ENCODE measurements at regions not wholly inside any gene's neighbourhood (a gene's known extent, or its start where the extent isn't known, plus 50 kb on each side); places are given as distances from the start of the nearest gene placed in this dataset.

- TF ChIP-seq, protein P1, sequence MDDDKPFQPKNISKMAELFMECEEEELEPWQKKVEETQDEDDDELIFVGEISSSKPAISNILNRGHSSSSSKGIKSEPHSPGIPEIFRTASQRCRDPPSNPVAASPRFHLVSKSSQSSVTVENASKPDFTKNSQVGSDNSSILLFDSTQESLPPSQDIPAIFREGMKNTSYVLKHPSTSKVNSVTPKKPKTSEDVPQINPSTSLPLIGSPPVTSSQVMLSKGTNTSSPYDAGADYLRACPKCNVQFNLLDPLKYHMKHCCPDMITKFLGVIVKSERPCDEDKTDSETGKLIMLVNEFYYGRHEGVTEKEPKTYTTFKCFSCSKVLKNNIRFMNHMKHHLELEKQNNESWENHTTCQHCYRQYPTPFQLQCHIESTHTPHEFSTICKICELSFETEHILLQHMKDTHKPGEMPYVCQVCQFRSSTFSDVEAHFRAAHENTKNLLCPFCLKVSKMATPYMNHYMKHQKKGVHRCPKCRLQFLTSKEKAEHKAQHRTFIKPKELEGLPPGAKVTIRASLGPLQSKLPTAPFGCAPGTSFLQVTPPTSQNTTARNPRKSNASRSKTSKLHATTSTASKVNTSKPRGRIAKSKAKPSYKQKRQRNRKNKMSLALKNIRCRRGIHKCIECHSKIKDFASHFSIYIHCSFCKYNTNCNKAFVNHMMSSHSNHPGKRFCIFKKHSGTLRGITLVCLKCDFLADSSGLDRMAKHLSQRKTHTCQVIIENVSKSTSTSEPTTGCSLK (tag by site-specific recombination; IDR thresholded peaks at IDR 0.05): no peak
- TF ChIP-seq, protein P2, sequence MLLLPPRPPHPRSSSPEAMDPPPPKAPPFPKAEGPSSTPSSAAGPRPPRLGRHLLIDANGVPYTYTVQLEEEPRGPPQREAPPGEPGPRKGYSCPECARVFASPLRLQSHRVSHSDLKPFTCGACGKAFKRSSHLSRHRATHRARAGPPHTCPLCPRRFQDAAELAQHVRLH (tag by site-specific recombination; IDR thresholded peaks at IDR 0.05): no peak
Observed at GRCh38 chr14:38837343-38838048, 265.5 kb downstream of the SEC23A start (continued).

DNA sequence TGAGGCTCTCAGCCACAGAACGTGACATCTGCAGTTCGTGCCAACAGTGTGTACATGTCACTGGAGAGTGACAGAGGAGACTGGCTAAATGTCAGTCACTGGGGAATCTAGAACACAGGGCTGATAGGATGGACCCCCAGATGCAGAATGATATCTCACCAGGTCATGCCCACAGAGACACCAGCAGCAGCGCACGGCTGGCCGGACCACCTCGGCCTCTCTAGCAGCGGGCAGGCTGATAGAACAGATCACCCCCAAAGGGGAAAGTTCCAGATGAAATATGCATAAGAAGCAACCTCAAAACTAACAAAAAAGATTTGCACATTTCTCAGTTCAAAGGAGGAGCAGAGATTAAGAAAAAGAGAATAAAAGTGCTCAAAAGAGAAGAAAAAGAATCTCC, 266.5 kb downstream of the SEC23A start:
- no peak overlapping the region for H3K27ac ChIP-seq (ENCODE audit: extremely low read depth, low read depth, low read length)
- no peaks in the 10 kb centered on the region for H3K9me3 ChIP-seq (ENCODE audit: control insufficient read depth, insufficient read depth, low read depth, low read length)
- H3K4me1 ChIP-seq (ENCODE audit: control insufficient read depth, insufficient read depth, low read length): no peaks in the 10 kb centered on the region
- H3K36me3 ChIP-seq (ENCODE audit: control insufficient read depth in 2 of 2, insufficient read depth in 1 of 2, low read length in 2 of 2): no peaks in the 10 kb centered on the region
- TF ChIP-seq ZNF18 (tag by site-specific recombination; IDR thresholded peaks at IDR 0.05) (no peak), WT1 (tag by site-specific recombination; IDR thresholded peaks at IDR 0.05) (no peak), ZNF169 (tag by site-specific recombination; IDR thresholded peaks at IDR 0.05) (no peak), KLF8 (tag by site-specific recombination; IDR thresholded peaks at IDR 0.05) (no peak), BCL11A (tag by site-specific recombination; IDR thresholded peaks at IDR 0.05; ENCODE audit: low read depth) (no peak), SCRT1 (tag by site-specific recombination; IDR thresholded peaks at IDR 0.05; ENCODE audit: borderline replicate concordance) (no peak), ZNF549 (tag by site-specific recombination; IDR thresholded peaks at IDR 0.05) (no peak), ZNF785 (tag by site-specific recombination; IDR thresholded peaks at IDR 0.05) (no peak), SP7 (tag by site-specific recombination; IDR thresholded peaks at IDR 0.05) (no peak), ZNF239 (tag by site-specific recombination; IDR thresholded peaks at IDR 0.05) (no peak), ZNF24 (tag by site-specific recombination; IDR thresholded peaks at IDR 0.05) (no peak), ZNF157 (tag by site-specific recombination; IDR thresholded peaks at IDR 0.05) (no peak), ZNF664 (tag by site-specific recombination; IDR thresholded peaks at IDR 0.05) (no peak), ZNF341 (tag by site-specific recombination; IDR thresholded peaks at IDR 0.05; ENCODE audit: low read depth) (no peak)
- TF ChIP-seq, protein P3, sequence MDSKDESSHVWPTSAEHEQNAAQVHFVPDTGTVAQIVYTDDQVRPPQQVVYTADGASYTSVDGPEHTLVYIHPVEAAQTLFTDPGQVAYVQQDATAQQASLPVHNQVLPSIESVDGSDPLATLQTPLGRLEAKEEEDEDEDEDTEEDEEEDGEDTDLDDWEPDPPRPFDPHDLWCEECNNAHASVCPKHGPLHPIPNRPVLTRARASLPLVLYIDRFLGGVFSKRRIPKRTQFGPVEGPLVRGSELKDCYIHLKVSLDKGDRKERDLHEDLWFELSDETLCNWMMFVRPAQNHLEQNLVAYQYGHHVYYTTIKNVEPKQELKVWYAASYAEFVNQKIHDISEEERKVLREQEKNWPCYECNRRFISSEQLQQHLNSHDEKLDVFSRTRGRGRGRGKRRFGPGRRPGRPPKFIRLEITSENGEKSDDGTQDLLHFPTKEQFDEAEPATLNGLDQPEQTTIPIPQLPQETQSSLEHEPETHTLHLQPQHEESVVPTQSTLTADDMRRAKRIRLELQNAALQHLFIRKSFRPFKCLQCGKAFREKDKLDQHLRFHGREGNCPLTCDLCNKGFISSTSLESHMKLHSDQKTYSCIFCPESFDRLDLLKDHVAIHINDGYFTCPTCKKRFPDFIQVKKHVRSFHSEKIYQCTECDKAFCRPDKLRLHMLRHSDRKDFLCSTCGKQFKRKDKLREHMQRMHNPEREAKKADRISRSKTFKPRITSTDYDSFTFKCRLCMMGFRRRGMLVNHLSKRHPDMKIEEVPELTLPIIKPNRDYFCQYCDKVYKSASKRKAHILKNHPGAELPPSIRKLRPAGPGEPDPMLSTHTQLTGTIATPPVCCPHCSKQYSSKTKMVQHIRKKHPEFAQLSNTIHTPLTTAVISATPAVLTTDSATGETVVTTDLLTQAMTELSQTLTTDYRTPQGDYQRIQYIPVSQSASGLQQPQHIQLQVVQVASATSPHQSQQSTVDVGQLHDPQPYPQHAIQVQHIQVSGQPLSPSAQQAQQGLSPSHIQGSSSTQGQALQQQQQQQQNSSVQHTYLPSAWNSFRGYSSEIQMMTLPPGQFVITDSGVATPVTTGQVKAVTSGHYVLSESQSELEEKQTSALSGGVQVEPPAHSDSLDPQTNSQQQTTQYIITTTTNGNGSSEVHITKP (tag by site-specific recombination; IDR thresholded peaks at IDR 0.05): no peak
- TF ChIP-seq, protein P4, sequence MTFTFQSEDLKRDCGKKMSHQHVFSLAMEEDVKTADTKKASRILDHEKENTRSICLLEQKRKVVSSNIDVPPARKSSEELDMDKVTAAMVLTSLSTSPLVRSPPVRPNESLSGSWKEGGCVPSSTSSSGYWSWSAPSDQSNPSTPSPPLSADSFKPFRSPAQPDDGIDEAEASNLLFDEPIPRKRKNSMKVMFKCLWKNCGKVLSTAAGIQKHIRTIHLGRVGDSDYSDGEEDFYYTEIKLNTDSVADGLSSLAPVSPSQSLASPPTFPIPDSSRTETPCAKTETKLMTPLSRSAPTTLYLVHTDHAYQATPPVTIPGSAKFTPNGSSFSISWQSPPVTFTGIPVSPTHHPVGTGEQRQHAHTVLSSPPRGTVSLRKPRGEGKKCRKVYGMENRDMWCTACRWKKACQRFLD (tag by site-specific recombination; IDR thresholded peaks at IDR 0.05): no peak
- TF ChIP-seq, protein P5, sequence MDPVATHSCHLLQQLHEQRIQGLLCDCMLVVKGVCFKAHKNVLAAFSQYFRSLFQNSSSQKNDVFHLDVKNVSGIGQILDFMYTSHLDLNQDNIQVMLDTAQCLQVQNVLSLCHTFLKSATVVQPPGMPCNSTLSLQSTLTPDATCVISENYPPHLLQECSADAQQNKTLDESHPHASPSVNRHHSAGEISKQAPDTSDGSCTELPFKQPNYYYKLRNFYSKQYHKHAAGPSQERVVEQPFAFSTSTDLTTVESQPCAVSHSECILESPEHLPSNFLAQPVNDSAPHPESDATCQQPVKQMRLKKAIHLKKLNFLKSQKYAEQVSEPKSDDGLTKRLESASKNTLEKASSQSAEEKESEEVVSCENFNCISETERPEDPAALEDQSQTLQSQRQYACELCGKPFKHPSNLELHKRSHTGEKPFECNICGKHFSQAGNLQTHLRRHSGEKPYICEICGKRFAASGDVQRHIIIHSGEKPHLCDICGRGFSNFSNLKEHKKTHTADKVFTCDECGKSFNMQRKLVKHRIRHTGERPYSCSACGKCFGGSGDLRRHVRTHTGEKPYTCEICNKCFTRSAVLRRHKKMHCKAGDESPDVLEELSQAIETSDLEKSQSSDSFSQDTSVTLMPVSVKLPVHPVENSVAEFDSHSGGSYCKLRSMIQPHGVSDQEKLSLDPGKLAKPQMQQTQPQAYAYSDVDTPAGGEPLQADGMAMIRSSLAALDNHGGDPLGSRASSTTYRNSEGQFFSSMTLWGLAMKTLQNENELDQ (tag by site-specific recombination; IDR thresholded peaks at IDR 0.05; ENCODE audit: low read depth): no peak
- TF ChIP-seq, protein P2 (tag by site-specific recombination; IDR thresholded peaks at IDR 0.05): no peak
- TF ChIP-seq, protein P6, sequence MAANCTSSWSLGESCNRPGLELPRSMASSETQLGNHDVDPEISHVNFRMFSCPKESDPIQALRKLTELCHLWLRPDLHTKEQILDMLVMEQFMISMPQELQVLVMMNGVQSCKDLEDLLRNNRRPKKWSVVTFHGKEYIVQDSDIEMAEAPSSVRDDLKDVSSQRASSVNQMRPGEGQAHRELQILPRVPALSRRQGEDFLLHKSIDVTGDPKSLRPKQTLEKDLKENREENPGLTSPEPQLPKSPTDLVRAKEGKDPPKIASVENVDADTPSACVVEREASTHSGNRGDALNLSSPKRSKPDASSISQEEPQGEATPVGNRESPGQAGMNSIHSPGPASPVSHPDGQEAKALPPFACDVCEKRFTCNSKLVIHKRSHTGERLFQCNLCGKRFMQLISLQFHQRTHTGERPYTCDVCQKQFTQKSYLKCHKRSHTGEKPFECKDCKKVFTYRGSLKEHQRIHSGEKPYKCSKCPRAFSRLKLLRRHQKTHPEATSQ (tag by site-specific recombination; IDR thresholded peaks at IDR 0.05): no peak
- no peak overlapping the region for H3K4me3 ChIP-seq (ENCODE audit: low read depth, low read length)
- CTCF ChIA-PET: no interaction called here
- POLR2A ChIA-PET: no interaction called here

Measured in HEK293 (cell line).